ENCODE measurements at regions not wholly inside any gene's neighbourhood (a gene's known extent, or its start where the extent isn't known, plus 50 kb on each side); places are given as distances from the start of the nearest gene placed in this dataset.

DNA sequence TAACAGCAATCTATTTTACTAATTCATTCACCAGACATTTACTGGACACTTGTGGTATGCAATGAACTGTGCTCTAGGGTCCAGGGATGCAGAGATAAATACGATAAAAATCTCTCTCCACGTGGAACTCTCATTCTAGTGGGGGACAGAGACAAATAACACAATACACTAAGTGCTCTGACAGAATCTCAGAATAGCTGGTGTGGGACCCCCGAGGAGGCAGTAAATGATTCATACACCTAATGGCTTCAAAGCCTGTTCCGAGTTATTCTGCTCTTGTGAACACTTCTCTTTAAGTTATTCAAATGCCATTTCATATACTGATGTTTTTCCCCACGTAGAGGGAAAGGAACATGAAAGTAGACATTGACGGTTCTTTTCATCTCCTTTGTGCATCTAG, 302.0 kb upstream of the PDE4D start:
- CTCF ChIA-PET = no interaction called here
- Mint-ChIP-seq H3K9me3 (peaks cover 7% of the 10 kb centered on the region), H3K36me3 (ENCODE audit: low read depth) (no peaks in the 10 kb centered on the region), H3K4me1 (ENCODE audit: low read depth) (no peaks in the 10 kb centered on the region), H3K27me3 (no peaks in the 10 kb centered on the region), H3K4me3 (no peak overlapping the region), H3K27ac (no peak overlapping the region)
- Histone ChIP-seq H3K4me1 (ENCODE audit: insufficient read depth, low read length) (no peaks in the 10 kb centered on the region), H3K4me3 (ENCODE audit: low read length) (no peak overlapping the region), H3K27me3 (ENCODE audit: control insufficient read depth in 1 of 2, insufficient read depth in 2 of 2, low read length in 2 of 2) (no peaks in the 10 kb centered on the region), H3K9me3 (ENCODE audit: control insufficient read depth in 1 of 2, insufficient read depth in 1 of 2, low read length in 2 of 2) (peaks cover 0 to 3% of the 10 kb centered on the region in 2 experiments), H3K36me3 (ENCODE audit: insufficient read depth, low read length) (no peaks in the 10 kb centered on the region), H3K27ac (ENCODE audit: low read depth in 1 of 2, low read length in 2 of 2) (no peak overlapping the region)
- no peak for TF ChIP-seq CTCF (IDR thresholded peaks at IDR 0.05)
- intact Hi-C loops (cut with DNase I, micrococcal nuclease) = no loop called here
- POLR2A ChIA-PET = no interaction called here
- ATAC-seq (ENCODE audit: poor library complexity) (no peak), DNase-seq (no peak)

DNA sequence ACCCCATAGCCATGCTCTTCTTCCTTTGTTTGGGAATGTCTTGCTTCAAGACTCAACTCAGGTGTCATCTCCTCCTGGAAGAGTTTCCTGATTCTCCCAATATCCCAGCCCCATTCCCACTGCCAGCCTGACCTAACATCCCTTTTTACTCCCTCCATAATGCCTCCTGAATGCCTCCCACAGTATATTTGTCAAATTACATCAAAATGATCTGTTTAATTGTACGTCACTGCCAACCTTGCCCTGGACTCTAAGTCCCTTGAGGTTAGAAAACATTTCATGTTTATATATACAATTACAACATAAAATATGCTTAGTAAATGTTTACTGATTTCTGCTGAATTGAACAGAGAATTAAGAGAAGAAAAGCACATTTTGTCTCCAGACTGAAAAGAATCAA, 301.6 kb upstream of the PDE4D start:
- Mint-ChIP-seq H3K4me3 (no peak overlapping the region), H3K9me3 (peaks cover 7% of the 10 kb centered on the region), H3K27ac (no peak overlapping the region), H3K36me3 (ENCODE audit: low read depth) (no peaks in the 10 kb centered on the region), H3K27me3 (no peaks in the 10 kb centered on the region), H3K4me1 (ENCODE audit: low read depth) (no peaks in the 10 kb centered on the region)
- no peak for TF ChIP-seq CTCF (IDR thresholded peaks at IDR 0.05)
- no peaks in the 10 kb centered on the region for H3K27me3 ChIP-seq (ENCODE audit: control insufficient read depth in 1 of 2, insufficient read depth in 2 of 2, low read length in 2 of 2)
- peaks cover 0 to 3% of the 10 kb centered on the region in 2 experiments for H3K9me3 ChIP-seq (ENCODE audit: control insufficient read depth in 1 of 2, insufficient read depth in 1 of 2, low read length in 2 of 2)
- ChIA-PET POLR2A (no interaction called here), CTCF (no interaction called here)
- H3K4me3 ChIP-seq (ENCODE audit: low read length) = no peak overlapping the region
- DNase-seq (no peak), ATAC-seq (ENCODE audit: poor library complexity) (no peak)
- H3K27ac ChIP-seq (ENCODE audit: low read depth in 1 of 2, low read length in 2 of 2) = no peak overlapping the region
- intact Hi-C loops (cut with DNase I, micrococcal nuclease) = no loop called here
- H3K4me1 ChIP-seq (ENCODE audit: insufficient read depth, low read length) = no peaks in the 10 kb centered on the region
- no peaks in the 10 kb centered on the region for H3K36me3 ChIP-seq (ENCODE audit: insufficient read depth, low read length)

DNA sequence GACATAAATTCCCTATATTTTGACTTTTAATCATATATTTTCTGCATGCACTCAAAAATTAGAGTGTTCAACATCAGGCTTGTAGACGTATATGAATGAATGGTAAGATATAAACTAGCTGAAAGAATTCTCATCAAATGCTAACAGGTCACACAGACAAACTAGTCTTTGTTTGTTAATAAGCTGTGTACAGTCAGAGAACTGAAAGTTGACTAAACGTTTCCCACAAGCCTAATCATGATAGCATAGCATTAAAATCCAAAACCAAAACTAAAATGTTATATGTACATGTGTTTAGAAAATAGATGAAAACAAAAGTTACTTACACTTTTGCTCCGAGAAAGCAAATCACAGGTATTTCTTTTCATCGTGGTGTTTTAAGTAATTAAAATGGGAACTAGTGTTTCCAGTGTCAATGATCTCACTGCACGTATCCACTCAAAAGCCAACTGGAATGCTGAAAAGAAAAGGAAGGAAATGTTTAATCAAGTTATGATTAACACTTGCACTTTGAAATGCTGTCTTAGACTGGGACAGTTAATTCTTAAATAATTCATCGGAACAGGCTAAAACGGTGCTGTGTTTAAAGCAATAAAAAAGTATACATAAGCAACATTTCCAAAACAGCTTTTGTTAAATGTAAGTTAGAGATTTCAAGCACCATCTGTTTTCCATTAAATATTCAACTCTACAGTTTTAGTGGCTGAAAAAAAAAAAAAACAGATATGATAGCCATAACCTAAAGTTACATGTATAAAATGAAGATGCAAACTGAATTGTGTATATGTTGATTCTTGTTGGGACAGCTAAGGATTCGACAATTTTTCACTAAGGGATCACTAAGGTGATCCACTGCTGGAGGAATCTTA, 291.9 kb upstream of the PDE4D start:
- Mint-ChIP-seq H3K9me3 (peaks cover 6% of the 10 kb centered on the region), H3K27me3 (no peaks in the 10 kb centered on the region), H3K4me1 (ENCODE audit: low read depth) (no peaks in the 10 kb centered on the region), H3K27ac (no peak overlapping the region), H3K36me3 (ENCODE audit: low read depth) (no peaks in the 10 kb centered on the region), H3K4me3 (no peak overlapping the region)
- ChIA-PET CTCF (no interaction called here), POLR2A (no interaction called here)
- intact Hi-C loops (cut with DNase I, micrococcal nuclease) = no loop called here
- peaks cover 0 to 5% of the 10 kb centered on the region in 2 experiments for H3K9me3 ChIP-seq (ENCODE audit: control insufficient read depth in 1 of 2, insufficient read depth in 1 of 2, low read length in 2 of 2)
- no peaks in the 10 kb centered on the region for H3K4me1 ChIP-seq (ENCODE audit: insufficient read depth, low read length)
- H3K27me3 ChIP-seq (ENCODE audit: control insufficient read depth in 1 of 2, insufficient read depth in 2 of 2, low read length in 2 of 2) = no peaks in the 10 kb centered on the region
- no peak for TF ChIP-seq CTCF (IDR thresholded peaks at IDR 0.05)
- DNase-seq (no peak), ATAC-seq (ENCODE audit: poor library complexity) (no peak)
- no peaks in the 10 kb centered on the region for H3K36me3 ChIP-seq (ENCODE audit: insufficient read depth, low read length)
- no peak overlapping the region for H3K27ac ChIP-seq (ENCODE audit: low read depth in 1 of 2, low read length in 2 of 2)
- no peak overlapping the region for H3K4me3 ChIP-seq (ENCODE audit: low read length)
